NCI-H774 (cell line): ENCODE measurements at regions not wholly inside any gene's neighbourhood (a gene's known extent, or its start where the extent isn't known, plus 50 kb on each side); places are given as distances from the start of the nearest gene placed in this dataset.
"Not testable (repeated sequence)": the region's sequence is repeated elsewhere in the genome, so short reads cannot be mapped to it uniquely, and the experiment has no call there.

Experiments used
- DNase-seq: peaks from one replicate; lab custom pipeline; 2025; lab: John Stamatoyannopoulos, UW

GRCh38 chr5:6108981-6109825, 269.1 kb downstream of the MED10 start:
- DNase-seq, result no peak

GRCh38 chr5:6108540-6108848, 269.9 kb downstream of the MED10 start:
- DNase-seq, result no peak

- DNase-seq, result no peak
Measured at GRCh38 chr5:6107675-6108539, 270.4 kb downstream of the MED10 start.

GRCh38 chr5:6106756-6107155, 271.6 kb downstream of the MED10 start:
- no peak for DNase-seq

GRCh38 chr5:6105320-6105719, 273.0 kb downstream of the MED10 start:
- no peak for DNase-seq

GRCh38 chr5:6096101-6096500, 282.2 kb downstream of the MED10 start:
- DNase-seq, result no peak

- not testable (repeated sequence) for DNase-seq
Measured at GRCh38 chr5:6094180-6094579, 284.2 kb downstream of the MED10 start.

GRCh38 chr5:6090838-6091237, 287.5 kb downstream of the MED10 start:
- no peak for DNase-seq

- DNase-seq, result no peak
Measured at GRCh38 chr5:6090079-6090654, 288.2 kb downstream of the MED10 start.

- no peak for DNase-seq
Measured at GRCh38 chr5:6088706-6089105, 289.6 kb downstream of the MED10 start.

- no peak for DNase-seq
Measured at GRCh38 chr5:6087576-6087975, 290.8 kb downstream of the MED10 start.

GRCh38 chr5:6086871-6087270, 291.5 kb downstream of the MED10 start:
- DNase-seq, result no peak

- no peak for DNase-seq
Measured at GRCh38 chr5:6085341-6085860, 292.9 kb downstream of the MED10 start.

GRCh38 chr5:6084836-6085235, 293.5 kb downstream of the MED10 start:
- no peak for DNase-seq

GRCh38 chr5:6084376-6084775, 294.0 kb downstream of the MED10 start:
- peak; percentile 95 for DNase-seq

GRCh38 chr5:6083311-6083978, 294.9 kb downstream of the MED10 start:
- no peak for DNase-seq

- DNase-seq, result no peak
Measured at GRCh38 chr5:6082685-6083084, 295.7 kb downstream of the MED10 start.

GRCh38 chr5:6081727-6082210, 296.6 kb downstream of the MED10 start:
- DNase-seq, result no peak

GRCh38 chr5:6080930-6081726, 297.2 kb downstream of the MED10 start:
- DNase-seq, result no peak

- DNase-seq, result no peak
Measured at GRCh38 chr5:6080436-6080835, 297.9 kb downstream of the MED10 start.

- DNase-seq, result no peak
Measured at GRCh38 chr5:6078881-6079280, 299.5 kb downstream of the MED10 start.
